UCSD-AML1 (cell line): ENCODE measurements at regions not wholly inside any gene's neighbourhood (a gene's known extent, or its start where the extent isn't known, plus 50 kb on each side); places are given as distances from the start of the nearest gene placed in this dataset.
"Not testable (repeated sequence)": the region's sequence is repeated elsewhere in the genome, so short reads cannot be mapped to it uniquely, and the experiment has no call there.

Source experiments
- DNase-seq: peaks from one replicate; lab custom pipeline; 2025; ENCODE audit not compliant: unreplicated experiment; lab: John Stamatoyannopoulos, UW

- no peak for DNase-seq
Measured at GRCh38 chr3:5349343-5349742, 161.8 kb downstream of the EDEM1 start.

- no peak for DNase-seq
Measured at GRCh38 chr3:5357089-5357488, 169.6 kb downstream of the EDEM1 start.

- DNase-seq: no peak
Measured at GRCh38 chr3:5358911-5359310, 171.4 kb downstream of the EDEM1 start.

GRCh38 chr3:5360453-5360852 is 172.9 kb downstream of the EDEM1 start:
- no peak for DNase-seq

GRCh38 chr3:5366746-5367145 is 179.2 kb downstream of the EDEM1 start:
- no peak for DNase-seq

GRCh38 chr3:5371555-5371954 is 184.0 kb downstream of the EDEM1 start:
- not testable (repeated sequence) for DNase-seq

- no peak for DNase-seq
Measured at GRCh38 chr3:5376761-5377160, 189.3 kb downstream of the EDEM1 start.

- DNase-seq: not testable (repeated sequence)
Measured at GRCh38 chr3:5379266-5379665, 191.8 kb downstream of the EDEM1 start.

GRCh38 chr3:5383486-5384263 is 196.2 kb downstream of the EDEM1 start:
- DNase-seq: not testable (repeated sequence)

GRCh38 chr3:5384557-5385236 is 197.2 kb downstream of the EDEM1 start:
- no peak for DNase-seq

GRCh38 chr3:5388091-5388490 is 200.6 kb downstream of the EDEM1 start:
- no peak for DNase-seq

- no peak for DNase-seq
Measured at GRCh38 chr3:5389057-5389456, 201.6 kb downstream of the EDEM1 start.

GRCh38 chr3:5390221-5390620 is 202.7 kb downstream of the EDEM1 start:
- no peak for DNase-seq

- DNase-seq: no peak
Measured at GRCh38 chr3:5390936-5391625, 203.6 kb downstream of the EDEM1 start.

- no peak for DNase-seq
Measured at GRCh38 chr3:5401002-5401401, 213.5 kb downstream of the EDEM1 start.

- no peak for DNase-seq
Measured at GRCh38 chr3:5404718-5405117, 217.2 kb downstream of the EDEM1 start.

- DNase-seq: no peak
Measured at GRCh38 chr3:5411786-5412185, 224.3 kb downstream of the EDEM1 start.

- DNase-seq: peak; percentile 22
Measured at GRCh38 chr3:5423076-5423475, 235.6 kb downstream of the EDEM1 start.

GRCh38 chr3:5423523-5423922 is 236.0 kb downstream of the EDEM1 start:
- DNase-seq: no peak

- no peak for DNase-seq
Measured at GRCh38 chr3:5425371-5425770, 237.9 kb downstream of the EDEM1 start.

- DNase-seq: peak; percentile 90
Measured at GRCh38 chr3:5426094-5426883, 238.8 kb downstream of the EDEM1 start.
